CD4-positive, alpha-beta T cell treated with Interleukin-17A for 1 hour (primary cell): ENCODE measurements at regions not wholly inside any gene's neighbourhood (a gene's known extent, or its start where the extent isn't known, plus 50 kb on each side); places are given as distances from the start of the nearest gene placed in this dataset.
"Not testable (repeated sequence)": the region's sequence is repeated elsewhere in the genome, so short reads cannot be mapped to it uniquely, and the experiment has no call there.

Source experiments
- DNase-seq: peaks from one replicate; pipeline ENCODE4 v3.0.0-alpha.2; 2020

DNA sequence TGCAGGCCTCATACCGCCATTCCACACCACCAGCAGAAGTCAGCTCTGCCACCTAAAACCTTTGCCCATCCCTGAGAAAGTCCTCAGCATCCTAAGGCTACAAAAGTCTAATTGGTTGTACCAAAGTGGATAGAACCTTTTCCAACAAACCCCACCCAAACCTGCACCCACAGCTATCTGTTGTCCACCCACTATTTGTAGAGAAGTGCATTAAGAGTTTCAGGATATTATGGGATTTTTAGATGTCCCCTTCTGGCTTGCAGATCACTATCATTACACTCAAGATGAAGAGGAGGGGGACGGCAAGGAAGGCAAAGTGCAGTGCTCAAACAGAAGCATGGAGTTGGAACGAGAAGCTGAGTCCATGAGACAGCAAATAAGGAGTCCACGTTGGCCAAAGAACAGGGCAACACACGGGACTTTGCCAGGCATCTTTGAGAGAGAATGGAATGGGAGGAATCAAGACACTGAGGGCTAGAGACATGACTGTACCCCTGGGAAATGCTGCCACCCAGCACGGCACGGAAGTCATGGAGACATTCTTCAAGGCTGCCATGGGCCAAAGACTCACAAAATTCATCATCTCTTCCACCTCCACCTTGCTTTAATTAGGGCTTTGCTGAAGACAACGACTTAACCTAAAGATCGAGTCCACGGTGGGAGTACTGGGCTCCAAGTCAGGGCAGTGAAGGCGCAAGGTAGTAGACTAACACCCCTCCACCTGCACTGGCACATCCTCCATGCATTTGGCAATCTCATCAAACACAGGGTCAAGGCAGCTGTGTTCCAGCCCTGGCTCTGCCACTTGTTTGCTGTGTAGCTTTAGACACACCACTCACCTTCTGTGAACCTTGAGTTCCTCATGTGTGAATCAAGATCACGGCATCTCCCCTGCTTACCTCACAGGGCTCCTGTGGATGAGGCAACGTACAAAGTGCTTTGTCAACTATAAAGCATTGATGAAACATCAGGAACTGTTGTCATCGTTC lies 112.9 kb upstream of the TMEM45B start:
- no peak for DNase-seq

- DNase-seq = no peak
Measured at GRCh38 chr11:129703846-129704245, 111.8 kb upstream of the TMEM45B start.

GRCh38 chr11:129704831-129705230 lies 110.8 kb upstream of the TMEM45B start:
- DNase-seq = no peak

DNA sequence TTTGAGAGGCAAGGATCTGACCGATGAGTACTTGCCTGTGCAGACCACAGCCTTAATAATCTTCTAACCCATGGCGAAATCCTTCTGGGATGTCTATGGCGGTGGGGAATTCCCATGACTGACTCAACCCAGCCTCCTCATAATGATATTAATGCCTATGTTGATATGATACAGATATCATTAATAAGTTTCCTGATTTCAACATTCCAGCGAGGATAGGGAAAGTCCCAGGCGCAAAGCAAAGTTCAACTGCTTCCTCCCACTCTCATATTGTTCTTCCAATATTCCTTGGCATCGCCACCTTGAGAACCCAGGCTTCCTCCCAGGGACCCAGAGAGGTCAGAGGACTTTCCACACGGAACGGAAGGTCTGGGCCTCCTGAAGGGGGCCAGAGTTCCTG lies 110.3 kb upstream of the TMEM45B start:
- DNase-seq = no peak

DNA sequence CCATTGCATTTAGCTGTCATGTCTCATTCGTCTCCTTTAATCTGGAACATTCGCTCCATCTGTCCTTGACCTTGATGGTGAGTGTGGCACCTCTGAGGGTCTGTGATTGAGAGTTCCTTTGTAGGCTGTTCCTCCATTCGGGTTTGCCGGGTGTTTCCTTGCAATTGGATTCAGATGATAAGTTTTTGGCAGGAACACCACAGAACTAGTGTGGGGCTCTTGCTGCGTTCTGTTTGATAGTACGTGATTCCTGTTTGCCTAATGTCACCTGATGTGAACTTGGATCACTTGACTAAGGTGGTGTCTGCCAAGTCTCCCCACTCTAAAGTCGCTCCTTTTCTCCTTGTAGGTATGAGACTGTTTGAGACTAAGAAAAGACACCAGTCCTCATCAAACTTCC lies 109.7 kb upstream of the TMEM45B start:
- DNase-seq = no peak

- DNase-seq = no peak
Measured at GRCh38 chr11:129709801-129710398, 105.7 kb upstream of the TMEM45B start.

DNA sequence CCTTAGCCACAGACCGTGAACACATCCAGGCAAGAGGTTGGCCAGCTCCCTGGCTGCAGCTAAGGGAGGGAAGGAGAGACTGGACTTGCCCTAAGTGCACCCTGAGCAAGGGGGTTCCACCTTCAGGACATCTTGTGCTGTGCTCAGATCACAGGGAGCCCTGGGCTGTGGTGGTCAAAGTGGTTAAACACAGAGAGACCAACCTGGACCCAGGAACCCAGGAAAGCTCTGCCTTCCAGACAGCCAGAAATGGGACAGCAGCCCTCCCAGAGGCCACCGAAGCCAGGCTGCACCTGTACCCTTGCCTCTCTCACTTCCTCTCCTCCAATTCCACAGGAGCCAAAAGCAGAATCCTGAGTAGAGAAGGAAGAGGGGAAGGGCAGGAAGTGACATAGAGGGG lies 105.2 kb upstream of the TMEM45B start:
- DNase-seq = no peak

GRCh38 chr11:129711760-129712159 lies 103.9 kb upstream of the TMEM45B start:
- no peak for DNase-seq

- DNase-seq = not testable (repeated sequence)
Measured at GRCh38 chr11:129712486-129713240, 103.0 kb upstream of the TMEM45B start.

DNA sequence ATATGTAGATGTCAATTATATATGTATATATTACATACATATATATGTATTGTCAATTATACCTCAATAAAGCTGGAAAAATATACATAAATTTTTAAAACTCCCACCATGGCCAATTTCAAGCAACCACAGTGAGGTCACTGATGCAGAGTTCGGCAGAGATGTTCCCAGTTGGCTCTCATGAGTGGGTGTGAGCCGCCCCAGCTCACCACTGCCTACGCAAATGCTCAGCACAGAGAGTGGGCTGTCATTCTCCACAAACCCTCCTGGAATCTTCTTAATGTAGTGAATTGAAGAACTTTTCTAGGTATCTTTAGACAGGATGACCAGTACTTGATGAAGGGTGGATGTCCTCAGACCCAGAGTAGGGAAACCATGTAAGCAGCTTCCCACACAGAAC lies 96.6 kb upstream of the TMEM45B start:
- no peak for DNase-seq

DNA sequence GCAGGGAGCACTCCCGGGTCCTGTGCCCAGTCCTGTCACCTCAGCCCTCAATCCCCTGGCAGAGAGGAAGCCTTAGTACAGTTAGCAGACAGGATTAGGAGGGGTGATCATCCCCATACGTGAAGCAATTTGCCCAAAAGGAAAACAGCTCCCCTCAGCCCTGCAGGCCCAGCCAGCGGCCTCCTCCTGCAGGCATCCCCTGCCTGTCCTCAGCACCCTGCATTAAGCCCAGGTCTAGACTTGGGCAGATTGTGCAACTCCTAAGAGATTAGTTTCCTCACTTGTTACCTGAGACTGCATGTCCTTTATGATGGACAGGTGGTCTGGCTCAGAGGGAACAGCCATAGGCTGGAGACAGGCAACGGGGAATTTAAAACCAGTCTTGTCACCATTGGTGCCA lies 95.5 kb upstream of the TMEM45B start:
- DNase-seq = no peak

DNA sequence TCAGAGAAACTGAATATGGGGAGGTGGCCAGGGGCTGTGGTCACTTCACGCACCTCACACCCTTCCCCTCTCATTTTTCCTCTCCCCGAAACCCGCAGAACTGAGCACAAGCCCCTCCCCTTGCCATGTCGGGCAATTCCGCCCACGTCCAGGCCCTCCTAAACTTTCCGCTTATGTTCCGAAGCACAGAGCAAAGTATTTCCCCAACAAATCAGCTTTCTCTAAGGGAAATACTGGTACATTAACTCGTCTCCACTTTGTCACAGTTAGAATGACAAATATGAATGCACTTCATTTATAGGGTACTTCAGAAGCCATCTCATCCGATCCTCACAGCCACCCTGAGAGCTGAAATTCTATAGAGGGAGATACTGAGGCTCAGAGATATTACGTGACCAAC lies 94.7 kb upstream of the TMEM45B start:
- no peak for DNase-seq

- no peak for DNase-seq
Measured at GRCh38 chr11:129721685-129722084, 94.0 kb upstream of the TMEM45B start.

DNA sequence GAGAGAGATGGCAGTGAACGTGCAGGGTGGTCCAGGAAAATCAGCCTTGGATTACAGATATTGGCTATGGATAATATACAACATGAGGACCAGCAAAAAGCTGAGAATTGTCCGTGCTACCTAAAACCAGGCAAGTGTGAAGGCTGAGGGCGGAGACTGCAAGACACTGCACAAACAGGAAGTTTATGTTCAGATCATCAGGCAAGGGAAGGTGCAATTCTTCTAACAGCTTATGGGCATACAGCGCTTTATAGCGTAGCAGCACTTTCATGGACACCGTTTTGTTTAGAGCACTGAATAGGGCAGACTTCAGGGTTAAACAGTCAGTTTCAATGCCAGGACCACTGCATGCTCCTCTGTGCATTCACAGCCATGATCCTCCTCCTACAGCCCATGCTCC lies 93.1 kb upstream of the TMEM45B start:
- DNase-seq = no peak

DNA sequence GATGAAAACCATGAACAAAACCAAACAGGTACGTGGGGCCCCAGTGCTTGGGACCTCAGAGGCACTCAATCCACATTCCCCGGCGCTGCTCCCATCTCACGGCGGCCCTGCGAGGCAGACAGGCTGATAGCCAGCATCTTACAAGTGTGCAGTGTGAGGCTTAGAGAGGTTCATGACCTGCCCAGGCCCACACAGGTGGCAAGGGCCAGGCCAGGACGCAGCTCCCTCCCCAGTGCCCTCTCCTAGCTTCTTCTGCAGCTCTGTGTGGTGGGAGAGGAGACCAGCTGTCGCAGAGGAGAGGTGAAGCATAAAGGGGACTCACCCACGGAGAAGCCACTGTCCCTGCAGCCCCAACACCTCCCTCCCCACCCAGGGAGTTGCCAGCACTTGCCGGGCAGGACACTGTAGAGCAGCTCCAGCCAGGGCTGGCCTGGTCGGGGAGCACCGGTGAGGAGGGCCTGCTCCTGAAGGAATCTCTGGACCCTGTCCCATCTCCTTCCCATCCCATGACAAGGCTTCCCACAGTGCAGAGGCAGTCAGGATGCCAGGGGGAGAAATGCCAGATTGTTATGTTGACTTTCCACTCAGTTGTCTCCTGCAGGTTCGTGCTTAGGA lies 92.4 kb upstream of the TMEM45B start:
- DNase-seq = no peak

DNA sequence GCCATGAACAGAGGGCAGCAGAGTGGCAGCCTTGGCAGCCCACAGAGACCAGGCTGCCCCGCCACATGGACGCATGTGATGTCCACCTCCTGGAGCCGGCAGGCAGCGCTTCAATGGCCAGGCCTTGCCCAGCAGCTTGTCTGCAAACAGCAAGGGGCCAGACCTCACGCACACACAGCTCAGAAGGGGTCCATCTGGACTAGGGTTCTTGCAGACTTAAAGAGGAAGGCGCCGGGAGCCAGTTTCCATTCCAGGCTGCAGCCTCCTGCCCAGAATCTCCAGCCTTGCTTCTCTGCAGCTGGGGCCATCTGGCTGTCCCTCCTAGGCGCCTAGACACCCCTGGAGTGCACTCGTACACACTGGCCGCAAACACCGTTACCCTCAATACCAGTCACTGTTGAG lies 91.9 kb upstream of the TMEM45B start:
- no peak for DNase-seq

DNA sequence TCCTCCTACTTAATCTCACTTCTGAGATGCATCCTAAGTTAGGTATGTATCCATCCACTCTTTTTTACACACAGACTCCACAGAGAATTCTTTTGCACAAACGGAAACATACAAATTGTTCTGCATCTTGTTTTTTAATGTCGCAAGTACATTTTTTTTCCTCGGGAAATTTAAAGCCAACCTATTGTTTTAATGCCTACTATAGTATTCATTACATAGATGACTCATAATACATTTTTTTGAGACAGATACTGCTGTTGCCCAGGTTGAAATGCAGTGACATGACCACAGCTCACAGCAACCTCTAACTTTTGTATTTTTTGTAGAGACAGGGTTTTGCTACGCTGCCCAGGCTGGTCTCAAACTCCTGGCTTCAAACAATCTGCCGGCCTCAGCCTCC lies 90.8 kb upstream of the TMEM45B start:
- no peak for DNase-seq

- no peak for DNase-seq
Measured at GRCh38 chr11:129726179-129726578, 89.5 kb upstream of the TMEM45B start.

DNA sequence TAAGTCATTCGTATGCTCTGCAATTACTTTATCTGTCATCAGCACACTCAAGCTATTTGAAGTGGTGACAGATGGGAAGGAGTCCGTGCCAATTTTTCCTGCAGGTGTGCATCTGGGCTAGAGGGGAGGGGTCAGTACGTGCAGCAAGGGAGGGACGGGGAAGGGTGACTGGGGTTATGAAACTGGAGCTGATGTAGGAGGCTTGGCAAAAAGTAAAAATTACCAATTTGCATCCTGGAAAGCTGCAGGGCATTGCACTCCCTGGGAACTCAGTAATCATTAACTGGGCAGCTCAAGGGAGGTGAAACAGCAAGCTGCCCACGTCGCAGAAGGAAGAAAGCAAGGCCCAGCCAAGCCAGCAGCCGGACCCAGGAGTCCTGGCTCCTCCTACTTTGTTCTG lies 87.1 kb upstream of the TMEM45B start:
- DNase-seq = no peak

- DNase-seq = no peak
Measured at GRCh38 chr11:129729216-129729615, 86.4 kb upstream of the TMEM45B start.

DNA sequence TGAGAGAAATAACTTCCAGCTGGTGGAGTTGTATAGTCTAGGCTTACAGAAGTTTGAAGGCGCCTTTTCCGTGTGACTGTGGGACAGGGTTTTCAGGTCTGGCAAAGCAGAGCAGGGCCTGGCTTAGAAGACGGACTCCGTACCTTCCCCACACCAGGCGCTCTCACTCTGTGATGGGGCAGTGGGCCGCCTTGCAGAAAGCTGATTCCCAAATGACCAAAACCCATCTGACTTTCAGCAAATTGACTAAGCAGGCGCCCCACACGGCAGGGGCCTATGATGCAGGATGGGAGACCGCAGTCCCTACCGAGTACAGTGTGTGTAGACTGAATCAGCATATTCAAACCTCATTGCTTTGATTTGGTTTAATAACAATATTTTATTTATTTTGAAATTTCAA lies 85.8 kb upstream of the TMEM45B start:
- no peak for DNase-seq

- no peak for DNase-seq
Measured at GRCh38 chr11:129731316-129731715, 84.3 kb upstream of the TMEM45B start.

DNA sequence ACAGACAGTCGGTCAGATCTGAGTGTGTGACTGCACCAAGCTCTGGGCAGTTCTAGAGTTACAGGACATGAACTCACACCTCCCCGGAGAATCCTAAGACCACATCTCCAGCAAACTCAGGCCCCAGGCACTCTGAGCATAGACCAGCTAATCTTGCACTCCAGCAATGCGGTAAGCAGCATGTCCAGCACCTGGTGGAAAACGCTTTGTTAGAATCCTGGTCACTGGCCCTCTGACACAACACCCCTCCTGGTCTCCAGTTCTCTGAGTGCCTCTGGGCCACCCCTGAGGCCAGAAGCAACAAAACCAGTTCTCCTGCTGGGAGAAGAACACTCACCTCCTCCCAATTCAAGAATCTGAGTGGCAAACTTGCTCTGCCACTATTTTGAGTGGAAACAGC lies 82.7 kb upstream of the TMEM45B start:
- no peak for DNase-seq
